HG03159 (cell line): ENCODE measurements at regions not wholly inside any gene's neighbourhood (a gene's known extent, or its start where the extent isn't known, plus 50 kb on each side); places are given as distances from the start of the nearest gene placed in this dataset.
"Not testable (repeated sequence)": the region's sequence is repeated elsewhere in the genome, so short reads cannot be mapped to it uniquely, and the experiment has no call there.

Experiments used
- ATAC-seq: cut with Tn5 transposase; IDR thresholded peaks from one replicate; pipeline ENCODE4 v1.9.1; 2021; ENCODE audit warnings: mild to moderate bottlenecking, moderate library complexity; ENCODE audit not compliant: unreplicated experiment

- not testable (repeated sequence) for ATAC-seq
Observed at GRCh38 chr9:64370344-64370743, 914.7 kb downstream of the FOXD4L5 start.

- not testable (repeated sequence) for ATAC-seq
Observed at GRCh38 chr9:64369644-64370043, 915.4 kb downstream of the FOXD4L5 start.

- peak; percentile 100 for ATAC-seq
Observed at GRCh38 chr9:64369114-64369513, 915.9 kb downstream of the FOXD4L5 start.

- ATAC-seq, result not testable (repeated sequence)
Observed at GRCh38 chr9:64368644-64368942, 916.4 kb downstream of the FOXD4L5 start.

GRCh38 chr9:64367826-64368643, 917.0 kb downstream of the FOXD4L5 start:
- ATAC-seq, result not testable (repeated sequence)
